PC-3 (cell line): ENCODE measurements at regions not wholly inside any gene's neighbourhood (a gene's known extent, or its start where the extent isn't known, plus 50 kb on each side); places are given as distances from the start of the nearest gene placed in this dataset.

Experiments used
- EZH2 ChIP-seq: fragments of 300-600 bp; sonication (generic); IDR thresholded peaks from one replicate; pipeline ENCODE4 v1.6.1; 2017; ENCODE audit warnings: antibody characterized with exemption, mild to moderate bottlenecking, low read length; ENCODE audit not compliant: unreplicated experiment
- TF ChIP-seq, protein P1 (sequence below): fragments of 300-600 bp; sonication (generic); conservative IDR thresholded peaks from 2 replicates; pipeline ENCODE4 v1.5.1; 2017; ENCODE audit warnings: antibody characterized with exemption, low read depth, mild to moderate bottlenecking, low read length

DNA sequence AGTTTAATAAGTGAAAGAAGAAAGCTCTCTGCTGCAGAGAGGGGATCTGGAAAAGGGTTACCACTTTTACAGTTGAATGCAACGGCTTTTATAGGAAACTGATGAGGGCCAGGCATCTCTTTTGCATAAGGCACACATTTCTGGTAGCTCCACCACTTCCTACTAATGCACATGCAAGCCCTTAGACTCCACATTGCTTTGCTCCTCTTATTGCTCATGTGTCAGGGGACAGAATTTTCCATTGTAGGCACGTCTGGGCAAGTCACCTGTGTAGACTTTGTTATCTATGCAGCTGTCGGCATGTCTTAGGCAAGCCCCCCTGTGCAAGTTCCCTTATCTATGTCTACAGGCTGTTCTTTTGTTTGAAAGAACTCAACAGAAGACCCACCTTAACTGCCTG is 294.6 kb upstream of the STS start:
- TF ChIP-seq EZH2: no peak
- TF ChIP-seq, protein P1, sequence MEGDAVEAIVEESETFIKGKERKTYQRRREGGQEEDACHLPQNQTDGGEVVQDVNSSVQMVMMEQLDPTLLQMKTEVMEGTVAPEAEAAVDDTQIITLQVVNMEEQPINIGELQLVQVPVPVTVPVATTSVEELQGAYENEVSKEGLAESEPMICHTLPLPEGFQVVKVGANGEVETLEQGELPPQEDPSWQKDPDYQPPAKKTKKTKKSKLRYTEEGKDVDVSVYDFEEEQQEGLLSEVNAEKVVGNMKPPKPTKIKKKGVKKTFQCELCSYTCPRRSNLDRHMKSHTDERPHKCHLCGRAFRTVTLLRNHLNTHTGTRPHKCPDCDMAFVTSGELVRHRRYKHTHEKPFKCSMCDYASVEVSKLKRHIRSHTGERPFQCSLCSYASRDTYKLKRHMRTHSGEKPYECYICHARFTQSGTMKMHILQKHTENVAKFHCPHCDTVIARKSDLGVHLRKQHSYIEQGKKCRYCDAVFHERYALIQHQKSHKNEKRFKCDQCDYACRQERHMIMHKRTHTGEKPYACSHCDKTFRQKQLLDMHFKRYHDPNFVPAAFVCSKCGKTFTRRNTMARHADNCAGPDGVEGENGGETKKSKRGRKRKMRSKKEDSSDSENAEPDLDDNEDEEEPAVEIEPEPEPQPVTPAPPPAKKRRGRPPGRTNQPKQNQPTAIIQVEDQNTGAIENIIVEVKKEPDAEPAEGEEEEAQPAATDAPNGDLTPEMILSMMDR: no peak
